DOHH2 (cell line): ENCODE measurements at regions not wholly inside any gene's neighbourhood (a gene's known extent, or its start where the extent isn't known, plus 50 kb on each side); places are given as distances from the start of the nearest gene placed in this dataset.

Source experiments
- CTCF ChIP-seq: fragments of 200-600 bp; sonication (generic); IDR thresholded peaks from one replicate; pipeline ENCODE4 v1.5.1; 2014; ENCODE audit warnings: antibody characterized with exemption, mild to moderate bottlenecking, low read depth, low read length; ENCODE audit not compliant: poor library complexity, severe bottlenecking
- EZH2phosphoT487 ChIP-seq: fragments of 200-600 bp; sonication (generic); IDR thresholded peaks from 2 replicates; pipeline ENCODE4 v1.6.1; 2017; ENCODE audit warnings: borderline replicate concordance, mild to moderate bottlenecking, antibody characterized with exemption, low read length, moderate library complexity, mixed read lengths

- no peak for TF ChIP-seq CTCF
- no peak for TF ChIP-seq EZH2phosphoT487
Observed at GRCh38 chr2:62576276-62576939, 70.4 kb upstream of the TMEM17 start.
